AG04450 (cell line): ENCODE measurements at regions not wholly inside any gene's neighbourhood (a gene's known extent, or its start where the extent isn't known, plus 50 kb on each side); places are given as distances from the start of the nearest gene placed in this dataset.

Experiments
- CTCF ChIA-PET: fragments of 300-600, 350-600 bp; formaldehyde crosslinking; extraction: SDS; loops from one replicate; lab custom pipeline; 2022; ENCODE audit warnings: antibody characterized with exemption, inconsistent platforms; lab: Charles Lee
- POLR2A ChIA-PET: fragments of 350-600 bp; formaldehyde crosslinking; extraction: SDS; loops from one replicate; lab custom pipeline; 2021; ENCODE audit warnings: antibody characterized with exemption, inconsistent platforms; lab: Yijun Ruan, JAX
- DNase-seq: peaks from one replicate; pipeline ENCODE4 v3.0.0-alpha.2; 2011; ENCODE audit warnings: low read depth, low spot score
- H3K27ac ChIP-seq: one replicate; pipeline ENCODE4 v1.5.1; 2012; ENCODE audit warnings: low read depth, low read length, control low read depth
- H3K27me3 ChIP-seq: one replicate; pipeline ENCODE4 v1.6.0; 2012; ENCODE audit warnings: low read length; ENCODE audit not compliant: control insufficient read depth, insufficient read depth
- H3K4me3 ChIP-seq: 2 replicates; pipeline ENCODE4 v1.5.1; 2011; ENCODE audit warnings: mild to moderate bottlenecking, low read depth, low read length, control low read depth
- H3K9me3 ChIP-seq: 2 replicates; pipeline ENCODE4 v1.5.1; 2012; ENCODE audit warnings: low read length; ENCODE audit not compliant: control insufficient read depth, insufficient read depth
- CTCF ChIP-seq: IDR thresholded peaks from 2 replicates; pipeline ENCODE4 v1.5.1; 2011; ENCODE audit warnings: low read depth, low read length, control low read depth, inconsistent platforms

GRCh38 chr9:108161503-108161902 is 671.9 kb upstream of the KLF4 start:
- TF ChIP-seq CTCF: no peak
- H3K4me3 ChIP-seq: no peak overlapping the region
- no peaks in the 10 kb centered on the region for H3K27me3 ChIP-seq
- ChIA-PET CTCF (no interaction called here), POLR2A (no interaction called here)
- no peak for DNase-seq
- H3K9me3 ChIP-seq: no peaks in the 10 kb centered on the region
- no peak overlapping the region for H3K27ac ChIP-seq

- Histone ChIP-seq H3K4me3 (no peak overlapping the region), H3K9me3 (no peaks in the 10 kb centered on the region), H3K27ac (no peak overlapping the region), H3K27me3 (no peaks in the 10 kb centered on the region)
- POLR2A ChIA-PET: no interaction called here
- no peak for TF ChIP-seq CTCF
- no peak for DNase-seq
- CTCF ChIA-PET: no interaction called here
These were observed 671.3 kb upstream of the KLF4 start for GRCh38 chr9:108160706-108161355.

- DNase-seq: no peak
- H3K27ac ChIP-seq: no peak overlapping the region
- ChIA-PET POLR2A (no interaction called here), CTCF (no interaction called here)
- no peaks in the 10 kb centered on the region for H3K9me3 ChIP-seq
- H3K27me3 ChIP-seq: no peaks in the 10 kb centered on the region
- TF ChIP-seq CTCF: no peak
- H3K4me3 ChIP-seq: no peak overlapping the region
These were observed 670.5 kb upstream of the KLF4 start for GRCh38 chr9:108160039-108160438.

- Histone ChIP-seq H3K9me3 (no peaks in the 10 kb centered on the region), H3K27me3 (no peaks in the 10 kb centered on the region), H3K4me3 (no peak overlapping the region), H3K27ac (no peak overlapping the region)
- no peak for DNase-seq
- TF ChIP-seq CTCF: no peak
- ChIA-PET CTCF (interaction anchor here (1.2 kb wide), 1 partner anchor 276 kb away, joined by 3 read pairs; no protein-coding TSS in a partner anchor), POLR2A (no interaction called here)
These were observed 668.8 kb upstream of the KLF4 start for GRCh38 chr9:108158236-108158995.
